Mesothelial cell of epicardium (in vitro differentiated cells): ENCODE measurements at regions not wholly inside any gene's neighbourhood (a gene's known extent, or its start where the extent isn't known, plus 50 kb on each side); places are given as distances from the start of the nearest gene placed in this dataset.
"Not testable (repeated sequence)": the region's sequence is repeated elsewhere in the genome, so short reads cannot be mapped to it uniquely, and the experiment has no call there.

ENCODE experiments used
- DNase-seq, 2 experiments: peaks; one replicate each; pipeline ENCODE4 v3.0.0; 2021; ENCODE audit warnings: low spot score in 2 of 2; ENCODE audit not compliant: unreplicated experiment in 2 of 2
- H3K27ac Mint-ChIP-seq: 2 replicates; pipeline ENCODE4 v1.8.0; 2021; ENCODE audit warnings: mixed read lengths
- H3K27me3 Mint-ChIP-seq: 2 replicates; pipeline ENCODE4 v1.8.0; 2021; ENCODE audit warnings: low read depth, mixed read lengths
- H3K36me3 Mint-ChIP-seq: 2 replicates; pipeline ENCODE4 v1.8.0; 2021; ENCODE audit warnings: mixed read lengths
- H3K4me1 Mint-ChIP-seq: 2 replicates; pipeline ENCODE4 v1.8.0; 2021; ENCODE audit warnings: mixed read lengths
- H3K4me3 Mint-ChIP-seq: 2 replicates; pipeline ENCODE4 v1.8.0; 2021; ENCODE audit warnings: mild to moderate bottlenecking, moderate library complexity, mixed read lengths
- H3K9me3 Mint-ChIP-seq: 2 replicates; pipeline ENCODE4 v1.8.0; 2021; ENCODE audit warnings: mixed read lengths
- TF ChIP-seq, protein P1 (sequence below): fragments of 200-600 bp; sonication (generic); IDR thresholded peaks from one replicate; pipeline ENCODE4 v1.5.0; 2021; ENCODE audit warnings: antibody characterized with exemption; ENCODE audit not compliant: unreplicated experiment

GRCh38 chr3:732326-732928 is 360.4 kb upstream of the CNTN6 start:
- DNase-seq: no peak
- H3K36me3 Mint-ChIP-seq: no peaks in the 10 kb centered on the region
- peaks cover 5% of the 10 kb centered on the region for H3K27me3 Mint-ChIP-seq
- no peak overlapping the region for H3K4me3 Mint-ChIP-seq
- H3K4me1 Mint-ChIP-seq: no peaks in the 10 kb centered on the region
- H3K27ac Mint-ChIP-seq: no peak overlapping the region
- peaks cover 3% of the 10 kb centered on the region for H3K9me3 Mint-ChIP-seq
- TF ChIP-seq, protein P1, sequence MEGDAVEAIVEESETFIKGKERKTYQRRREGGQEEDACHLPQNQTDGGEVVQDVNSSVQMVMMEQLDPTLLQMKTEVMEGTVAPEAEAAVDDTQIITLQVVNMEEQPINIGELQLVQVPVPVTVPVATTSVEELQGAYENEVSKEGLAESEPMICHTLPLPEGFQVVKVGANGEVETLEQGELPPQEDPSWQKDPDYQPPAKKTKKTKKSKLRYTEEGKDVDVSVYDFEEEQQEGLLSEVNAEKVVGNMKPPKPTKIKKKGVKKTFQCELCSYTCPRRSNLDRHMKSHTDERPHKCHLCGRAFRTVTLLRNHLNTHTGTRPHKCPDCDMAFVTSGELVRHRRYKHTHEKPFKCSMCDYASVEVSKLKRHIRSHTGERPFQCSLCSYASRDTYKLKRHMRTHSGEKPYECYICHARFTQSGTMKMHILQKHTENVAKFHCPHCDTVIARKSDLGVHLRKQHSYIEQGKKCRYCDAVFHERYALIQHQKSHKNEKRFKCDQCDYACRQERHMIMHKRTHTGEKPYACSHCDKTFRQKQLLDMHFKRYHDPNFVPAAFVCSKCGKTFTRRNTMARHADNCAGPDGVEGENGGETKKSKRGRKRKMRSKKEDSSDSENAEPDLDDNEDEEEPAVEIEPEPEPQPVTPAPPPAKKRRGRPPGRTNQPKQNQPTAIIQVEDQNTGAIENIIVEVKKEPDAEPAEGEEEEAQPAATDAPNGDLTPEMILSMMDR: no peak

DNA sequence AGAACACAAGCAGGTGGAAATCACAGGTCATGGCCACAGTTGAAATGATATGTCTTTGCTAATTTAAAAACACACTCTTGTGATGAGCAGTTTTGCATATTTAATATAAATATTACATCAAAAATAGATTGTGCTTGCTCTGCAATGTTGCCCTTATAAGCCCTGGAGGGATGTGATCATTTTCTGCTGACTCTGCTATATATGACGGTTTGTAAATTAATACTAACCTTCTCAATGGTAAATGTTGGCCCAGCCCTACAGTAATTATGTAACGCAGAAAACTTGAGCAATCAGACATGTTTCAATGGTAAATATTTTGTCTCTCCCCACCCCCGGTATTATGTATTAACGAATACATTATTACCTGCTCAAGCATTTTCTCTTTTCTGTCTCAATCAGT is 359.5 kb upstream of the CNTN6 start:
- H3K4me3 Mint-ChIP-seq: no peak overlapping the region
- H3K36me3 Mint-ChIP-seq: no peaks in the 10 kb centered on the region
- H3K27me3 Mint-ChIP-seq: peaks cover 5% of the 10 kb centered on the region
- H3K9me3 Mint-ChIP-seq: peaks cover 3% of the 10 kb centered on the region
- no peak overlapping the region for H3K27ac Mint-ChIP-seq
- no peak for DNase-seq
- no peaks in the 10 kb centered on the region for H3K4me1 Mint-ChIP-seq
- TF ChIP-seq, protein P1: no peak

DNA sequence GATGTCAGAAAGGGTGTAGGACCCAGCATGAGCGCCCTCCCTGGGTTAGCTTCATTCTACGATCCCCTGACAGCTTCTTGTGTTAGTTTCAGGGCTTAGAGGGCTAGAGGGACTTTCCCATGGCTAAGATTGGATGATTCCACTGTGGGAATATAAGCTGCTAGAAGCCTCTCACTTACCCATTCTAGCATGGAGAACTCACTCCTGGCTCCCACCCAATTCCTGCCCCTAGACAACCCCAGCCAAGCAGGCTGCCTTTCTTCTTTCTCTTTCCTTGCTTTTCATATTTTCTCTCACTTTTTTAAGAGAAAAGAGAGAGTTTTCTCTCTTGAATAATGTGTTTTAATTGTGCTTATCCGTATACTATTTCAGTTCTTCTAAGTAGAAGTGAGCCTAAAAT is 335.1 kb upstream of the CNTN6 start:
- H3K36me3 Mint-ChIP-seq: no peaks in the 10 kb centered on the region
- no peak overlapping the region for H3K4me3 Mint-ChIP-seq
- H3K4me1 Mint-ChIP-seq: no peaks in the 10 kb centered on the region
- no peak overlapping the region for H3K27ac Mint-ChIP-seq
- no peaks in the 10 kb centered on the region for H3K27me3 Mint-ChIP-seq
- TF ChIP-seq, protein P1: no peak
- no peak for DNase-seq
- peaks cover 33% of the 10 kb centered on the region for H3K9me3 Mint-ChIP-seq

DNA sequence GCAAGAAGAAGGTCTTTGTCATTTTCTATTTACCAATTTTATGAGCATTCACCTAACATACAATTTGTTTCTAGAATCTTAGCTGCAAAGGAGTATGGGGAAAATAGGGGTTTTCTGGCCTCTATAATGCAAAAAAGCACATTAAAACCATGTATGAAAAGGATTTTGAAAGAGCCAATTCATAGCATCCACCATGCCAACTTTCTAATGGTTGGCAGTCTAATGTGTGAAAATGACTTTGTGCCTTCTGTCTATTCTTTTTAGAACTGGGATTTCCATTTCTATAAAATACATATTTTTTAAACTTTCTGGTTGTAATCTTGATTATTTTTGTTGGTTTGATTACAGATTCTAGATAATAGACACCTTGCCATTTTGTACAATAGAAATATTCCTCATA is 333.7 kb upstream of the CNTN6 start:
- DNase-seq: no peak
- H3K27ac Mint-ChIP-seq: no peak overlapping the region
- H3K9me3 Mint-ChIP-seq: peaks cover 23% of the 10 kb centered on the region
- H3K4me3 Mint-ChIP-seq: no peak overlapping the region
- TF ChIP-seq, protein P1: no peak
- no peaks in the 10 kb centered on the region for H3K27me3 Mint-ChIP-seq
- H3K36me3 Mint-ChIP-seq: no peaks in the 10 kb centered on the region
- no peaks in the 10 kb centered on the region for H3K4me1 Mint-ChIP-seq

- not testable (repeated sequence) for H3K9me3 Mint-ChIP-seq, H3K36me3 Mint-ChIP-seq
Measured at GRCh38 chr3:773433-773832, 319.4 kb upstream of the CNTN6 start.

GRCh38 chr3:775178-775880 is 317.5 kb upstream of the CNTN6 start:
- H3K27ac Mint-ChIP-seq: no peak overlapping the region
- peaks cover 3% of the 10 kb centered on the region for H3K9me3 Mint-ChIP-seq
- no peaks in the 10 kb centered on the region for H3K36me3 Mint-ChIP-seq
- no peak for DNase-seq
- H3K27me3 Mint-ChIP-seq: no peaks in the 10 kb centered on the region
- peaks cover 11% of the 10 kb centered on the region for H3K4me1 Mint-ChIP-seq
- TF ChIP-seq, protein P1: no peak
- no peak overlapping the region for H3K4me3 Mint-ChIP-seq

More at GRCh38 chr3:773433-773832, 319.4 kb upstream of the CNTN6 start:
- not testable (repeated sequence) for H3K27ac Mint-ChIP-seq, H3K4me3 Mint-ChIP-seq, H3K27me3 Mint-ChIP-seq, DNase-seq
- H3K4me1 Mint-ChIP-seq: peaks cover 11% of the 10 kb centered on the region
